Parathyroid adenoma (tissue), 2 donors: ENCODE measurements at regions not wholly inside any gene's neighbourhood (a gene's known extent, or its start where the extent isn't known, plus 50 kb on each side); places are given as distances from the start of the nearest gene placed in this dataset.

Experiments used
- H2AFZ ChIP-seq: fragments of 300-600 bp; sonication (generic); one replicate; pipeline ENCODE4 v1.7.0; 2017; ENCODE audit warnings: antibody characterized with exemption, mild to moderate bottlenecking
- H3K27ac ChIP-seq: fragments of 300-600 bp; sonication (generic); one replicate; pipeline ENCODE4 v1.7.0; 2017
- H3K27me3 ChIP-seq: fragments of 300-600 bp; sonication (generic); one replicate; pipeline ENCODE4 v1.7.0; 2017; ENCODE audit warnings: low read length; ENCODE audit not compliant: control insufficient read depth, insufficient read depth
- H3K36me3 ChIP-seq: fragments of 300-600 bp; sonication (generic); one replicate; pipeline ENCODE4 v1.7.0; 2017; ENCODE audit warnings: low read length; ENCODE audit not compliant: control insufficient read depth, insufficient read depth
- H3K4me1 ChIP-seq: fragments of 300-600 bp; sonication (generic); one replicate; pipeline ENCODE4 v1.7.0; 2017; ENCODE audit warnings: control low read depth
- H3K4me2 ChIP-seq: fragments of 300-600 bp; sonication (generic); one replicate; pipeline ENCODE4 v1.7.0; 2017; ENCODE audit warnings: low read length
- H3K4me3 ChIP-seq: fragments of 300-600 bp; sonication (generic); one replicate; pipeline ENCODE4 v1.7.0; 2017; ENCODE audit warnings: low read depth, low read length
- H3K79me2 ChIP-seq: fragments of 300-600 bp; sonication (generic); one replicate; pipeline ENCODE4 v1.7.0; 2017; ENCODE audit warnings: control low read depth
- H3K9ac ChIP-seq: fragments of 300-600 bp; sonication (generic); one replicate; pipeline ENCODE4 v1.7.0; 2017; ENCODE audit warnings: mild to moderate bottlenecking
- H3K9me3 ChIP-seq: fragments of 300-600 bp; sonication (generic); one replicate; pipeline ENCODE4 v1.7.0; 2017; ENCODE audit warnings: low read length; ENCODE audit not compliant: control insufficient read depth
- TF ChIP-seq, protein P1 (sequence below): fragments of 300-600 bp; sonication (generic); IDR thresholded peaks from one replicate; pipeline ENCODE4 v1.7.0; 2017; ENCODE audit warnings: antibody characterized with exemption, mild to moderate bottlenecking
- donor health status: primary hyperparathyroidism.

DNA sequence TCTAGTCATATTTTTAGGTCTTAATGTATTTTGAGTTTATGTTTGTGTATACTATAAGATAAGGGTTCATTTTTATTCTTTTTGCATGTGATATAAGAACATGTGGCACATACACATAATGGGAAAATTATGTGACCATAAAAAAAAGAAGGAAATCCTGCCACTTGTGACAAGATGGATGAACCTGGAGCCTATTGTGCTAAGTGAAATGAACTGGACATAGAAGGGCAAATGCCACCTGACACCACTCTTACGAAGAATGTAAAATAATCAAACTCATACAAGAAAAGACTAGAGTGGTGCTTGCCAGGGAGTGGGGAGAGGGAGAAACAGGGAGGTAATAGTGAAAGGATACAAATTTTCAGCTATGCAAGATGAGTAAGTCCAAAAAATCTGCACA, 126.1 kb downstream of the PLEKHG1 start:
- H3K4me1 ChIP-seq = peaks cover 10% of the 10 kb centered on the region
- H3K9me3 ChIP-seq = no peaks in the 10 kb centered on the region
- H2AFZ ChIP-seq = no peak overlapping the region
- no peak overlapping the region for H3K9ac ChIP-seq
- no peak overlapping the region for H3K4me2 ChIP-seq
- no peaks in the 10 kb centered on the region for H3K27me3 ChIP-seq
- H3K4me3 ChIP-seq = no peak overlapping the region
- H3K27ac ChIP-seq = no peak overlapping the region
- peaks cover 44% of the 10 kb centered on the region for H3K79me2 ChIP-seq
- no peaks in the 10 kb centered on the region for H3K36me3 ChIP-seq
- TF ChIP-seq, protein P1, sequence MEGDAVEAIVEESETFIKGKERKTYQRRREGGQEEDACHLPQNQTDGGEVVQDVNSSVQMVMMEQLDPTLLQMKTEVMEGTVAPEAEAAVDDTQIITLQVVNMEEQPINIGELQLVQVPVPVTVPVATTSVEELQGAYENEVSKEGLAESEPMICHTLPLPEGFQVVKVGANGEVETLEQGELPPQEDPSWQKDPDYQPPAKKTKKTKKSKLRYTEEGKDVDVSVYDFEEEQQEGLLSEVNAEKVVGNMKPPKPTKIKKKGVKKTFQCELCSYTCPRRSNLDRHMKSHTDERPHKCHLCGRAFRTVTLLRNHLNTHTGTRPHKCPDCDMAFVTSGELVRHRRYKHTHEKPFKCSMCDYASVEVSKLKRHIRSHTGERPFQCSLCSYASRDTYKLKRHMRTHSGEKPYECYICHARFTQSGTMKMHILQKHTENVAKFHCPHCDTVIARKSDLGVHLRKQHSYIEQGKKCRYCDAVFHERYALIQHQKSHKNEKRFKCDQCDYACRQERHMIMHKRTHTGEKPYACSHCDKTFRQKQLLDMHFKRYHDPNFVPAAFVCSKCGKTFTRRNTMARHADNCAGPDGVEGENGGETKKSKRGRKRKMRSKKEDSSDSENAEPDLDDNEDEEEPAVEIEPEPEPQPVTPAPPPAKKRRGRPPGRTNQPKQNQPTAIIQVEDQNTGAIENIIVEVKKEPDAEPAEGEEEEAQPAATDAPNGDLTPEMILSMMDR = no peak

DNA sequence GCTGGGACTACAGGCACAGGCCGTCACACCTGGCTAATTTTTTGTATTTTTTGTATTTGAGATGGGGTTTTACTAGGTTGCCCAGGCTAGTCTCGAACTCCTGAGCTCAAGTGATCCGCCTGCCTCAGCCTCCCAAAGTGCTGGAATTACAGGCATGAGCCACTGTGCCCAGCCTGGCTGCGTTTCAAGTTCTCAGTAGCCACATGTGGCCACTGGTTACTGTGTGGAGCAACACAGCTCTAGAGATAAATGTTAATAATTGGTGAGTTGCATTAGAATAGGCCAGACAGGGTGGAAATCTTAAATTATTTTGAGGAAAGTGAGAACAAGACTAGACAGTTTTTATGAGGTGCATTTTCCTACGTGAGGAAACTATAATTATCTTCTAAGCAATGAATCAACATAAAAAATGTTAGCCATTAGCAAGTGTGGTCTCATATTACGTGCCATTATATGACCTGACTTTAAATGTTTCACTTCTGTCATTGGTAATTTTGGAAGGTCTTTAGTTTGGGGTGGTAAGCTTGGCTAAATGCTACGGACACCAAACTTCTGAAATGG, 129.6 kb downstream of the PLEKHG1 start:
- Histone ChIP-seq H3K4me1 (peaks cover 9% of the 10 kb centered on the region), H3K27ac (no peak overlapping the region), H3K79me2 (peaks cover 48% of the 10 kb centered on the region), H3K27me3 (no peaks in the 10 kb centered on the region), H3K36me3 (no peaks in the 10 kb centered on the region), H3K4me3 (no peak overlapping the region), H3K4me2 (no peak overlapping the region), H3K9me3 (no peaks in the 10 kb centered on the region), H2AFZ (no peak overlapping the region), H3K9ac (no peak overlapping the region)
- TF ChIP-seq, protein P1 = no peak

DNA sequence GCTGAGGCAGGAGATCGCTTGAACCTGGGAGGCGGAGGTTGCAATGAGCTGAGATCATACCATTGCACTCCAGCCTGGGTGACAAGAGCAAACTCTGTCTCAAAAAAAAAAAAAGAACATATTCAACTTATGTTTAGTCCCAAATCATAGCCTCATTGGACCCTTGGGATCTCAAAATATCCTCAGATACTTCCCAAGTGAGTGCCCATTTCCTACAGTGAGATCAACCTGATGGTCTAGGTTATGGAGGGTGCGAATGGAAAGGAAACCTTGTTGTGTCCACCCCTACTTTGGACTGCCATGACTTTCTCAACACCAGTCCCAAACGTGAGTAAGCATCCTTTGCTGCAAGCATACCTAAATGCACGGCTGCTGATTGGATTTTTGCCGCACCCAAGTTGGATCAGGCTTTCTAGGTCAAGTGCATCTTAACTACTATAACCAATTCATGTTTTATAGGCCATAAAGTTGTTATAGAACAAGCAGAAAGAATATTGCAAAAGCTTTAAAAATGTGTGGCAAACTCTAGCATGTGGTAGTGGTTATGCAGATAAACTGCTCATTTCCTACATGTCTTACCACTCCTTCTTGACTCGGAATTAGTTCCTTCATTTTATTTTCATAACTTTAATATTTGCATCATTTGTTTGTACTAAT, 131.2 kb downstream of the PLEKHG1 start:
- H3K4me2 ChIP-seq = no peak overlapping the region
- H2AFZ ChIP-seq = no peak overlapping the region
- H3K27ac ChIP-seq = no peak overlapping the region
- TF ChIP-seq, protein P1 = no peak
- no peak overlapping the region for H3K9ac ChIP-seq
- peaks cover 5% of the 10 kb centered on the region for H3K4me1 ChIP-seq
- H3K4me3 ChIP-seq = no peak overlapping the region
- H3K79me2 ChIP-seq = peaks cover 43% of the 10 kb centered on the region
- no peaks in the 10 kb centered on the region for H3K9me3 ChIP-seq
- H3K36me3 ChIP-seq = no peaks in the 10 kb centered on the region
- H3K27me3 ChIP-seq = no peaks in the 10 kb centered on the region

DNA sequence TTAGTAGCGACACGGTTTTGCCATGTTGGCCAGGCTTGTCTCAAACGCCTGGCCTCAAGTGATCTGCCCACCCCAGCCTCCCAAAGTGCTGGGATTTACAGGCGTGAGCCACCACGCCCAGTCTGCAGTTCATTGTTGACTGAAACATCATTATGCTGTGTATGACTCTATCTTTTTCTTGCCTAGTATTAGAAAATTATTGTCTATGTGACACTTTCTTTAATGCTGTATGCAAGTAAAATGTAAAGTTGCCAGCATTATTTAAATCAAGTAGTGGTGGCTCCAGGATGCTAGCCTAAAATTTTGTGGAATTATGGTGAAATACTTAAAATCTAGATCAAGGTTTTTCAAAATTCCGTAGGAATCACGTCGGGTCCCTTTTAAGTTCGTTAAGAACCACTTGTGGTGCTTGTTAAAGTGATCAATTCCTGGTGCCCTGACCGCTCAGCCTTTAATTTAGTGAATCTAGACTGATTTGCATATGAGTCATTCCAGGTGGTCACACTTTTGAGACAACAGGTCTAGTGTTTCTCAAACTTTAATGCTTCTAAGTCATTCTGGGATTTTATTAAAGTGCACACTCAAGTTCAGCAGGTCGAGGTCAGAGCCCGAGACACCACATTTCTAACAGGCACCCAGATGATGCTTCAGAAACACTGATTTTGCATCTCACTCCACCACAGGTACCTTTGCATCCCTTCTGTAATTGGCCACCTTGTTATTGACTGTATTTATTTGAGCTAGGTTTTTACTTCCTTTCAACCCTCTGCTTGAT, 132.6 kb upstream of the MTHFD1L start:
- H3K4me1 ChIP-seq = peaks cover 5% of the 10 kb centered on the region
- no peak overlapping the region for H3K4me3 ChIP-seq
- H3K9me3 ChIP-seq = no peaks in the 10 kb centered on the region
- H3K9ac ChIP-seq = no peak overlapping the region
- no peak overlapping the region for H3K4me2 ChIP-seq
- peaks cover 48% of the 10 kb centered on the region for H3K79me2 ChIP-seq
- H3K36me3 ChIP-seq = no peaks in the 10 kb centered on the region
- no peaks in the 10 kb centered on the region for H3K27me3 ChIP-seq
- no peak overlapping the region for H2AFZ ChIP-seq
- H3K27ac ChIP-seq = no peak overlapping the region
- TF ChIP-seq, protein P1 = no peak
